ENCODE measurements at regions not wholly inside any gene's neighbourhood (a gene's known extent, or its start where the extent isn't known, plus 50 kb on each side); places are given as distances from the start of the nearest gene placed in this dataset.

- TF ChIP-seq ZNF451 (CRISPR knock-in tag; IDR thresholded peaks at IDR 0.05) (no peak), CTCF (CRISPR knock-in tag; IDR thresholded peaks at IDR 0.05) (no peak), POLR2AphosphoS5 (IDR thresholded peaks at IDR 0.05; ENCODE audit: low read depth, low read length) (no peak), HCFC1 (IDR thresholded peaks at IDR 0.05; ENCODE audit: low read depth, low read length) (no peak), SP1 (IDR thresholded peaks at IDR 0.05) (no peak), SP1 (CRISPR knock-in tag; IDR thresholded peaks at IDR 0.05) (no peak), ZNF7 (CRISPR knock-in tag; IDR thresholded peaks at IDR 0.05) (no peak), EP300 (IDR thresholded peaks at IDR 0.05; ENCODE audit: low read depth in 2 of 2, low read length in 2 of 2) (no peak), EP300 (CRISPR knock-in tag; IDR thresholded peaks at IDR 0.05; ENCODE audit: borderline replicate concordance) (no peak), BRCA1 (CRISPR knock-in tag; IDR thresholded peaks at IDR 0.05) (no peak), ZNF343 (CRISPR knock-in tag; IDR thresholded peaks at IDR 0.05) (no peak), RBM22 (optimal IDR thresholded peaks at IDR 0.05; ENCODE audit: low read length) (no peak), GABPA (IDR thresholded peaks at IDR 0.05; ENCODE audit: low read depth, low read length) (no peak), GABPA (CRISPR knock-in tag; IDR thresholded peaks at IDR 0.05; ENCODE audit: low read depth) (no peak), NFE2L2 (IDR thresholded peaks at IDR 0.05; ENCODE audit: low read length) (no peak), TBL1XR1 (IDR thresholded peaks at IDR 0.05; ENCODE audit: borderline replicate concordance, low read length, partially characterized antibody) (no peak), ZNF274 (CRISPR knock-in tag; IDR thresholded peaks at IDR 0.05) (no peak)
These were observed 166.4 kb downstream of the PIK3R1 start for GRCh38 chr5:68381909-68382308.

All from HepG2 (cell line).